Left renal pelvis (tissue), 4 donors: ENCODE measurements at regions not wholly inside any gene's neighbourhood (a gene's known extent, or its start where the extent isn't known, plus 50 kb on each side); places are given as distances from the start of the nearest gene placed in this dataset.
"Not testable (repeated sequence)": the region's sequence is repeated elsewhere in the genome, so short reads cannot be mapped to it uniquely, and the experiment has no call there.

Experiments
- DNase-seq, 4 donors: peaks; one replicate each; pipeline ENCODE4 v3.0.0-alpha.2; 2013; ENCODE audit warnings: low read depth in 4 of 4, low spot score in 3 of 4

DNA sequence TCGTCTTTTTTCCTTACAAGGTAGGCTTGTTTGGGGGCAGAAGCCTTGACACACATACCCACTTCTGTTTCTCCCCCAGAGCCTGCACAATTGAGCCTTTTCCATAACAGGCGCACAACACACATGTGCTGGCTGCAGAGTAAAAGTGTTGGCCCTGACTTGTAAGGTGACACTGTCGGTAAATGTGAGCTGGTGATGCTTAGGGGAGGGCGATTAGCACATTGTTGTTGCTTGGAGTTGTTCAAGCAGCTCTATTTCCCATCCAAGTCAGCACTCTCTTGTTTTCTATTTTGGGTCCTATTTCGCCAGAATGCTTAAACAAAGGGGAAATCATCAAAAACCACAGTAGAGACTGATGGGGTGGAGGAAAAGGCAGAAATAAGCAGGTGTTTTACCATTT, 51.9 kb upstream of the PTPRJ start:
- DNase-seq, result no peak

DNA sequence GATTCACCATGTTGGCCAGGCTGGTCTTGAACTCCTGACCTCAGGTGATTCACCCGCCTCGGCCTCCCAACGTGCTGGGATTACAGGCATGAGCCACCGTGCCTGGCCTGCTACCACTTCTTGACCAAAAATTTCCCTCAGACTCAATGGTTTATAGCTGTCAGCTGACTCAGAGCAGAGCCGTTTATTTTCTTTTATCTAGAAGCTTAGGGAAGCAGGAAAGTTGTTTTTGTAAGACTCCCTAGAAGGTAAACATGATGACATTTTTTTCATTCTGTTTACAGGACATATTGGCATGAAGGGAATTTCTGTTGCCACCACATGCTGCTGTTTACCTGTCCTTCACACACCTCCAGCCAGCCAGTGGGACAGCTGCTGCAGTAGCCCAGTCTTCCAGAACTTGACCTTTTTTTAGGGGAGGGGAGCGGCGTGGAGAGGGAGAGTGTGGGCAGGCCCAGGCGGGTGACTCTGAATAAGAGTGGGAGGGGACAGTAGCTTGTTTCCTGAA, 56.1 kb upstream of the PTPRJ start:
- no peak for DNase-seq

DNA sequence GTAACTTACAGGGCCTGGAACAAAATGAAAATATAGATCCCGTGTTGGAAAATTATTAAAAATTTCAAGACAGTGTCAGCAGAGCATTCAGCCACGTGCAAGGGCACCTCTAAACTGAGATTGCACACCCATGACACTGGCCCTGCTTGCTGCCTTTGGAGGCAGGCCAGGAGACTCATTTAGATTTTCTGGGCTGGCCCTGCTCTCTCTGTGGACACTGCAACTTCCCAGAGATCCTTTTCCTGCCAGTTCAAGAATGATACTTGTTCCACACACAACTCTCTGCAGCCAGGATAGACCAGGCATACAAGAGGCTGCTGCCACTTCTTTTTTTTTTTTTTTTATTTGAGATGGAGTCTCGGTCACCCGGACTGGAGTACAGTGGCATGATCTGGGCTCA, 56.7 kb upstream of the PTPRJ start:
- no peak for DNase-seq

DNA sequence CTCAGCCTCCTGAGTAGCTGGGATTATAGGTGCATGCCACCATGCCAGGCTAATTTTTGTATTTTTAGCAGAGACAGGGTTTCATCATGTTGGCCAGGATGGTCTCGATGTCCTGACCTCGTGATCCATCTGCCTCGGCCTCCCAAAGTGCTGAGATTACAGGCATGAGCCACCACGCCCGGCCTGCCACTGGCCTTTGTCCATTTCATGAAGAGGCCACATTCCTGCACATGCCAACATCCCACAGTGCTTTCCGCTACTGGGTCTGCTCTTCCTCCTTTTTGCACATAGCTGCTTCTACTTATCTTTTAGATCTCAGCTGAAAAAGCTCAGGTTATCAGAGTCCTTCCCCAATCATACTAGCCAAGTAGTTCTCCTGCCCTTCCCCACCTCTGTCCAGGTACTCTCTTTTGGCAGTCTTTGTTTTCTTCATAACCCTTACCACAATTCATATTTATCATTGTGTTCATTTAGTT, 59.2 kb upstream of the PTPRJ start:
- not testable (repeated sequence) for DNase-seq

DNA sequence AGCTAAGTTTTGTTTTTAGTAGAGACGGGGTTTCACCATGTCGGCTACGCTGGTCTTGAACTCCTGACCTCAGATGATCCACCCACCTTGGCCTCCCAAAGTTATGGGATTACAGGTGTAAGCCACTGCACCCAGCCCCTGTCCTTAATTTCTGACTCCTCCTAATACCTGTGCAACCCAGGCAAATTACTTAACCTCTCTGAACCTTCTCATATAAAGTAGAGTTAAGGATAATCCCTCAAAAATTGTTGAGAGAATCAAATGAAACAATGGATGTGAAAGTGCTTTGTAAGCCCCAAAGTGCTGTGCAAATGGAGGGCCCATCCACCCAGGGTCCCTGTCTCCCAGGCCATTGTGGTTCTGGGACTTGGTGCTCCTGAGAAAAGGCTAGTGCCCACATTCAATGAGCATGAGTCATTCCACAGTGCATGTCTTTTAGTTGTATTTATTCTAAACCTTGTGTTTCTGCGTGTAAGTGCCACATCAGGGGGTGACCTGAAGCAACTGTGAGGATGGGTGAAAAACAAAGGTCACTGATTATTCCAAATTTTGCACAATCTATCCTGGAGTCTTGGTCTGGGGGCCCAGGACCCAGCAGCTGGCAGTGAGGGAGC, 61.4 kb upstream of the PTPRJ start:
- no peak for DNase-seq

DNA sequence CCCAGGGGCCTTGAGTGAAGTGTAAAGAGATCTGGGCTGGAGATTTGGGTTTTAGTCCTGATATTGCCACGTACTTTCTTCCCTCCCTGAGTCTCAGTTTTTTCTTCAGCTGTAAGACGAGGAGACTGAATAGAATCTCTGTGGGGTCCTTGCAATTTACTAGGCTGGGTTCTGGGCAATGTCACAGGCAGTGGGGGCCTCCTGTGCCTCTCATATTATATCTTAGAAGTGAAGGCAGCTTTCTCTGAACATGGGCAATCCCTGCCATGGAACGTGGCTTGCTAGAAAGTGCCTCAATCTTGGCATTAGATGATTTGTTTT, 62.0 kb upstream of the PTPRJ start:
- DNase-seq, result no peak

DNA sequence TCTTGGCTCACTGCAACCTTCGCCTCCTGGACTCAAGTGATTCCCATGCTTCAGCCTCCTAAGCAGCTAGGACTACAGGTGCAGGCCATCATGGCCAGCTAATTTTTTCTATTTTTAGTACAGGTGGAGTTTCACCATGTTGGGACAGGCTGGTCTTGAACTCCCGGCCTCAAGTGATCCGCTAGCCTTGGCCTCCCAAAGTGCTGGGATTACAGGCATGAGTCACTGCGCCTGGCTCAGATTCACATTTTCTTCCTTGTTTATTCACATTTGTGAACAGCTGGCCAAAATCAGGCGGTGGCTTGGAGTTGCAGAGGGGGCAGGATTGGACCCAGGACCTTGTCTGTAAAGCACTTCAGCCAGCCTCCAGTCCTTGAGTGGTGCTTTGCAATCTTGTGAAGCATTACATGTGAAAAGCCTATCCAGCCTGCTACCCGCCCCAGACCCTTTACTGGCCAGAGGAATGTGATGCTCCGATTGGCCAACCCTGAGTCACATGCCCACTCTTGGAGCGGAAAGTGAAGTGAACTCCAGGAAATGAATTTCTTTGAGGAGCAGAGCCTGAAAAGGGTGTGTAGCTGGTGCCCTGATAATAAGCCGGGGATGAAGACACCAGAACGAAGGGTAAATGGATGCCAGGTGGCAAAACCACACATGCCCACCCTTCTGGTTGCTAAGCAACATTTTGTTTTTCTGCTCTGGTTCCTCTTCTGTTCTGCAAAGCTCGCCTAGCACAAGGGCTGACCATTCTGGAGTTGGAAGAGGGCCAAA, 62.6 kb upstream of the PTPRJ start:
- DNase-seq, result peak in 3 of 4 donors; percentile 54 to 63 (median 55)

DNA sequence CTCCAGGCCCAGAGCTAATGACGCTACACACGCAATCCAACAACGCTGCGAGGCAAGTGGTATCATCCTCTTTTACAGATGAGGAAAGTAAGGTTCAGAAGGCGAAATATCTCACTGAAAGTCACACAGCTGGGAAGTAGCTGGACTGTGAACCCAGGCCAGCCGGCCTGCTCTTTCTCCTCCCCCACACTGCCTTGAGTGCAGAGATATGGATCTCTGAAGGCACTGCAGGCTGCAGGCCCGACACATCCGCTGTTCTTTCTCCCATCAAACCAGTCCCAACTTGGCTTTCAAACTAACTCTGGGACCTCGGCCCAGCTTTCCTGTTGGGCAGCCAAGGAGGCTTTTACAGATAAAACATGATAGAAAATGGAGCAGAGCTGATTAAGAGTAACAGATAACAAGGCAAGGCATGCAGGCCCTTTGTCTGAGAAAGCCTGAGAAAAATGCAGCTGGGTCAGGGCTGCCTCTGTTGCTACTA, 64.0 kb upstream of the PTPRJ start:
- DNase-seq, result no peak

DNA sequence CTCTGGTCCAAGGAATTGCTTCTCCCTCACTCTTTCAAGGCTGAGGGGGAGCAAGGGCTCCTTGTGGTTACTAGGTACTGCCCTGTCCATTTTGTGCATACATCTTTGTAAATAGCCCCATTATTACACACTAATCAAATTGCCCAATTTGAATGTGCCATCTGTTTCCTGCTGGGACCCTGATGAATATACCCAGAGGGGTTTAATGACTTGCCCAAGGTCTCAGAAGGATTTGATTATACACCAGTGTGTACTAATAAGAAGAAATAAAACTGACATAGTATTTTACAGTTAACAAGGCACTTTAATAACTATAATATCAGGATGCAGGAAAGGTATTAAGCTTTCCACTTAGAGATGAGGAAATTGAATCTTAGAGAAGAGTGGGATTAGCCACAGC, 64.6 kb upstream of the PTPRJ start:
- no peak for DNase-seq

DNA sequence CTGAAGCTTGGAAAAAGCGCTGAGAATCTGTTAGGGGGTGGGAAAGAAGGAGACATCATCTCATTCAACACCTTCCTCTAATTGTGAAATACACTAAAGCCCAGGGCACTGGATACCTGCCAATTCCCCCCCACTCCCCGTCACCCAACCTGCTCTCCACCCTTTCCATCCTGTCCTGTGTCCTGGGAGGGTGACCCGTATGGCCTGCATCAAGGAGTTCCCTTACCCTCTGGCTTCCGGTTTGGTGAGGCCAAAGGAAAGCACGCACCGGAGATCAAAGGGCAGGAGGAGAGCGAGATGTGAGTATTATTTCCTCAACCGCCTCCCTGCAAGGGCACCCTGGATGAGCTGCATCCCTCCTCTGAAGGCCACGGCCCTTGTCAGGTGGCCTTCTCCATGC, 65.0 kb upstream of the PTPRJ start:
- no peak for DNase-seq

DNA sequence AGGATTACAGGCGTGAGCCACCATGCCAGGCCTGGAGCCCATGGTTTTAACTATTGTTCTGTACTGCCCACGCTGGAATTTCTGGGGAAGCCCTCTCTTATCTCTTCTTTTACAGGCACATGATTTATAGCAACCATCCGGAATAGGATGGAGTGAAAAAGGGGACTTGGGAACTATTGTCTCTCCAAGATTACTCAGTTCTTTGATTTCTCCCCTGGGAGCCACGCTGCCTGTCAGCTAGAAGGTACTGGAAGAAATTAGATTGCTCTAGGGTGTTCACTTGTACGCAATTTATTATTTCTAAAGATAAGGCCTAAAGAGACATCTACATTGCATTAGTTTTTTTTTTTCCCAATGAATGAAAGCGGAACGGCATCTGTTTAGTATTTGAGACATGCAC, 65.6 kb upstream of the PTPRJ start:
- DNase-seq, result no peak

DNA sequence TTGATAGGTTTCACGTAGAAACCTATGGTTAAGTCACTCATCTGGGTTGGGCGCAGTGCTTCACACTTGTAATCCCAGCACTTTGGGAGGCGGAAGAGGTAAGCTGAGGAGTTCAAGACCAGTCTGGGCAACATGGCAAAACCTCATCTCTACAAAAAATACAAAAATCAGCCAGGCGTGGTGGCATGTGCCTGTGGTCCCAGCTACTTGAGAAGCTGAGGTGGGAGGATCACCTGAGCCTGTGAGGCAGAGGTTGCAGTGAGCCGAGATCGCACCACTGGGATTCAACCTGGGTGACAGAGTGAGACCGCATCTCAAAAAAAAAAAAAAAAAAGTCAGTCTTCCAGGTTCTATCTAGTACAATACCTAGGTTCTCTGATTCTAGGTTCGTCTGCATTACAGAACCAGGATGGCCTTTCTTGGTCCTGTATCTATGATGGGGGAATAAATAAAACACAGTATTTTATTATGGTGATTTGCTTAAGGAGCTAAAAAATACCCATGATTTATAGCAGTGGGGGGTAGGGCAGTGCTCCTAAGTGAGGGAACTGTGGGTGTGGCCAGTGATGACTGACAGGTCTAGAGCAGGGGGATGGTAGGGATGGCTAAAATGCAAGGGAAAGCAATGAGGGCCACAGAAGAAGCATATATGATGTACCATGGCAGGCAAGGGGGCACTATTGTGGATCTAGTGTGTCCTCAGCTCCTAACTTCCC, 65.5 kb upstream of the NUP160 start:
- DNase-seq, result no peak

DNA sequence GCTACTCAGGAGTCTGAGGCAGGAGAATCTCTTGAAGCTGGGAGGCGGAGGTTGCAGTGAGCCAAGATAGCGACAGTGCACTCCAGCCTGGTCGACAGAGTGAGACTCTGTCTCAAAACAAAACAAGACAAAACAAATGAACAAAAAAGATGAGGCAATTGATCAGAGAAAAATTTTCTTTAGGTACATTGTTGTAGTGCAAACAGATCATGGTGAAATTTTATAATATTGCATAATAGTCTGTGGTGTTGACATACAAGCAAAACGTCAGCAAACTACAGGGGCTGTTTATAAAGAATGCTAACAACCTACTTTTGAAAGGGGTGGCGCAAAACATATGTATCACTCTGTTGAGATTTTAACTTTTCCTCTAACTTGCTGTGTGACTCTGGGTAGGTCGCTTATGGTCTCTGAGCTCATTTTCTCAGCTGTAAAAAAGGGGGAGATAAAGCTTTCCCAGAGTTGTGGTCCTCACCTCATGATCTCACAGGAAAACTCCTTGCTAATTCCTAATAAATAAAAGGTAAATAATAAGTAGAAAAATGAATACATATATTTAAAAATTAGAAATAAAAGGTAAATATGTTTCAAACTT, 64.8 kb upstream of the NUP160 start:
- DNase-seq, result no peak

DNA sequence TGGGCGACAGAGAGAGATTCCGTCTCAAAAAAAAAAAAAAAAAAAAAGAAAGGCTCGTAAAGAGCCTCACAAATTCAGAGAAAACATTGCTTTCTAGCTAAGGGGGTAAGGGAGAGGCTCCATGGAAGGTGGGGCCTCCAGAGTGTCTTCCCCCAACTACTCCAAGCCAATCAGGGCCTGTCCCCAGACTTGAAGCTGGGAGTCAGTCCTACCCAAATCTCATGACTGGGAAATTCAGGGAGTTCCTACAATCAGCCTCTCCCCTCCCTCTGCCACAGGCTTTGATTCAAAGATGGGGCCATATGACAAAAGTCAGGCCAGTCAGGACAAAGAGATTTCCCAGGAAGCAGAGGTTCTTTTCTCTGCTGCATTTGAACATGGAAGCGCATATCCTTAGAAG, 63.0 kb upstream of the NUP160 start:
- DNase-seq, result no peak

DNA sequence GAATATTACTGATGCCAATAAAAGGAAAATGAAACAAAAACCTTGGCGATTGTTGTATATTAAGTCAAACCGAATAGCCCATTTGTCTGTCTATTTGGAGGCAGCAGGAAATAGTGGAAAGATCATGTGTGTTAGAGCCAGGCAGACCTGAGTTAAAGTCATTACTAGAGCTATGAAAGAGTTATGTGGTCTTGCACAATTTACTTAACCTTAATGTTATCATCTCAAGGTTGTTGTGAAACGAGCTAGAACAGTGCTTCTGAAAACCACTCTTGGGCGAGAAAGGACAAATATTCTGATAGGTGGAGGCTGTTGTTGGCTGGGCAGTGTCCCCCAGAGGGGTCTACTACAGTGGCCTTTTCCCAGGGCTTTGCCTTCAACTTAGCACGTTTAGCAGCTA, 60.0 kb upstream of the NUP160 start:
- no peak for DNase-seq

DNA sequence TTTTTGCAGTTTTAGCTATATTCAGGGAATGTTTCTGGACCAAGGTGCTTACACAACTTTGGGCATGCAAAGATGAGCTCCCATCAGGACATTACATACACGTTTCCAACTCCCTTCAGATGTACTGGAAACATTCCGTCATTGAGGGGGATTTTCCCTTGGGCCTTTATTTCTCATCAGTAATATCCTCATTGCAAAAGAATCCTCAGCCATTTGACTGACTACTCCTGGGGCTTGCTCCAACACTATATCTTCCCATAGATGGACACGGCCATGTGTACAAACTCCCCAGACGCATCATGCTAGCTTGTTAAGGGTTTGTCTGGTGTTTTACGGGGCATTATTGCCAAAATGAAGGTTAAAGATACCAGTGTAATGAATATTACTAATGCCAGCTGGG, 59.3 kb upstream of the NUP160 start:
- DNase-seq, result no peak

DNA sequence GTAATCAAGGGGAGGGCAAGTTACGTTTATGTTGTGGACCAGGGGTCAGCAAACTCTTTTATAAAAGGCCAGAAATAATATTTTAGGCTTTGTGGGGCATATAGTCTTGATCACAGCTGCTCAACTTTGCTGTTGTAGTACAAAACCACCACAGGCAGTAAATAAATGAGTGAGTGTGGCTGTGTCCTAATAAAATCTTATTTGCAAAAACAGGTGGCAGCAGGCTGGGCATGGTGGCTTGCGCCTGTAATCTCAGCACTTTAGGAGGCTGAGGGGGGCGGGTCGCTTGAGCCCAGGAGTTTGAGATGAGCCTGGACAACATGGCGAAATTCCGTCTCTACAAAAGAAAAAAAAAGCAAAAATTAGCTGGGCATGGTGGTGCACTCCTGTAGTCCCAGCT, 57.9 kb upstream of the NUP160 start:
- no peak for DNase-seq

DNA sequence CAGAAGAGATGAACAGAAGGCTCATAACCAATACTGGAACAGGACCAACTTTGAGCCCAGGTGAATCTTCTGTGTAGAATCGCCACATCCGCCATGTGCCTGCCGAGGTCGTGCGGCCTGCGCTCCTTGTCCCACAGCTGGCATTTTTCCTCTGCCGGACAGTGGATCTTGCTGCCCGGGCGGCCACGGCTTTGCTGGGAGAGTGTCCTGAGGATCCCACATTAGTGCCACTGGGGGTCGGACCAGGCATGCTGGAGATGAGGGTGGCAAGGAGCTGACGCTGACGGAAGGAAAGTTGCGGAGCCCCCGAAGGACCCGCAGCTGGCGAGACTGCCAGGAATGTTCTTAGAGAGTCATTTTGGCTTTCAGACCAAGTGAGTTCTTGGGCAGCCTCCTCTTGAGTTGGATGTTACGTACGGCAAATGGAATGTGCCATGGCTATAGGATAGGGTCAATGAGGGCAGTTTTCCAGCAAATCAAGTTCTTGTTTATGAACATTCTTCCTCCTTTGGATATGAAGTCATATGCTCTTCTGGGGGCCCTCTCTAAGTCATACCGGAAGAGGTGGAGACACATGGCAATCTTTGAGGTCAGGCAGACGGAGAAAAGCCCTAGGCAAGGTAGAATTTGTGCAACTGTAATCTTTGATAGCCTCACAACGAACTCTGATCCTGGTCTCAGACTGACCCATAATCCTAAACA, 57.4 kb upstream of the NUP160 start:
- DNase-seq, result no peak

DNA sequence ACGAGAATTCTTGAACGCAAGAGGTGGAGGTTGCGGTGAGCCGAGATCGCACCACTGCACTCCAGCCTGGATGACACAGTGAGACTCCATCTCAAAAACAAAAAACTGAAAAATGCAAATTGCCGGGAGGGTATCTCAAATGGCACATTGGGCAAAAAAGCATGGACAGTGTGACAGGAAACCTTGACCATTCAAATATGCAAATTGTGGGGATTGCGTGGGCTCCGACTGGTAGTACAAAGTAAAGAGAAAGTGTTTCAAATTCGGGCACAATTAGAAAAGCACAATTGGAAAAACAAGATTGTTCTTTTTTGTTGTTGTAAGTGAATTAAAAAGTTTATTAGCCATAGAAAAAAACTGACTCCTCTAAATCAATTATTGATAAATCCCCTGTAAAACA, 56.7 kb upstream of the NUP160 start:
- no peak for DNase-seq

DNA sequence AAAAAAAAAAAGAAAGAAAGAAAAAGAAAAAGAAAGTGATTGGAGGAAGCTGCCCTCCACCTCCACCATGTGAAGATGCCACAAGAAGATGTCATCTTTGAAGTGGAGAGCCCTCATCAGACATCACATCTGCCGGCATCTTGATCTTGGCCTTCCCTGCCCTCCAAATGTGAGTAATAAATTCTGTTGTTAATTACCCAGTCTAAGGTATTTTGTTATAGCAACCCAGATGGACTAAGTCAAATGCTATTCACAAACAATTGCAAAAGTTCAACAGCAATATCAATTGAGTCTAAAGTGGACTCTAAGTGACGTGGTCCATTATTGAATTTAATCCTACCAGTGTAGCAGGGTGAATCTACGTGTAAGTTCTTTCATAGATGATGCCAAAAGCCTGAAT, 55.9 kb upstream of the NUP160 start:
- no peak for DNase-seq

DNA sequence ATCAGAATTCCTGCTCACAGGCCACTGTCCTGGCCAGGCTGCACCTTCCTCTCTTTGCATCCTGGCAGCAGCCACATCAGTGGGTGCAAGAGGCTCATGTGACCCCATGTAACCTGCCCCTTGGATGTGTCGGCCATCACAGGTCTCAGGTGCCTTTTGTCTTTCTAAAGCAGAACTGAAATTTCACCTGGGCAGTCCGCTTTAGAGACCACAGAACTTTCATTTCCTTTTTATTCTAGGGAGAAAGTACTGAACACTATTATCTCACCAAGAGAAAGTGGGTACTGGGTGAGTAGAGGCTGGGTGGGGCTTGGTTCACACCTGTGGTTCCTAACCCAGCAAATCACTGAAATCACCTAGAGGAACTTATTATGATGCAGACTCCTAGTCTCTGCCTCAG, 51.7 kb upstream of the NUP160 start:
- no peak for DNase-seq
